GM12878 (cell line): ENCODE measurements at regions not wholly inside any gene's neighbourhood (a gene's known extent, or its start where the extent isn't known, plus 50 kb on each side); places are given as distances from the start of the nearest gene placed in this dataset.

Experiments used
- ASH2L ChIP-seq: fragments of 300-600, 200-600 bp; sonication (generic); IDR thresholded peaks from 2 replicates; pipeline ENCODE4 v1.6.1; 2017; ENCODE audit warnings: low read depth, mild to moderate bottlenecking, borderline replicate concordance
- CBX5 ChIP-seq: sonication (generic); IDR thresholded peaks from 2 replicates; pipeline ENCODE4 v1.6.1; 2016; ENCODE audit warnings: low read depth, moderate library complexity, mild to moderate bottlenecking, inconsistent platforms
- CTCF ChIP-seq, 3 experiments: IDR thresholded peaks in 2 of 3; conservative IDR thresholded peaks in 1 of 3; 2 replicates each; pipeline ENCODE4 v1.5.1; 2011; ENCODE audit warnings: low read depth in 3 of 3, low read length in 3 of 3, mild to moderate bottlenecking in 3 of 3, control low read depth in 2 of 3, moderate library complexity in 2 of 3, inconsistent platforms in 1 of 3, mixed read lengths in 1 of 3; ENCODE audit not compliant: control insufficient read depth in 2 of 3, insufficient read depth in 1 of 3; ENCODE audit errors: extremely low read depth in 1 of 3
- HDAC6 ChIP-seq: fragments of 200-600 bp; sonication (generic); IDR thresholded peaks from one replicate; pipeline ENCODE4 v1.8.0; 2017; ENCODE audit warnings: antibody characterized with exemption; ENCODE audit not compliant: unreplicated experiment
- SIN3A ChIP-seq: IDR thresholded peaks from 2 replicates; pipeline ENCODE4 v1.6.1; 2012; ENCODE audit warnings: low read depth, low read length, improper control_type of control experiment
- ZBTB33 ChIP-seq: fragments of 450-650 bp; IDR thresholded peaks from 2 replicates; pipeline ENCODE4 v1.6.1; 2017; ENCODE audit warnings: mild to moderate bottlenecking

GRCh38 chr7:131944556-131945069 lies 388.2 kb upstream of the PODXL start:
- TF ChIP-seq SIN3A = no peak
- no peak for TF ChIP-seq CTCF (IDR thresholded peaks at IDR 0.05 in 2 of 3, conservative IDR thresholded peaks at IDR 0.05 in 1 of 3; ENCODE audit: control insufficient read depth in 2 of 3, extremely low read depth in 1 of 3, insufficient read depth in 1 of 3, low read depth in 3 of 3, low read length in 3 of 3)
- TF ChIP-seq ZBTB33 = no peak
- no peak for TF ChIP-seq HDAC6
- TF ChIP-seq ASH2L = no peak
- TF ChIP-seq CBX5 = no peak
